H1 (cell line): ENCODE measurements at regions not wholly inside any gene's neighbourhood (a gene's known extent, or its start where the extent isn't known, plus 50 kb on each side); places are given as distances from the start of the nearest gene placed in this dataset.

Experiments used
- ASH2L ChIP-seq: fragments of 200-600, 300-600 bp; sonication (generic); IDR thresholded peaks from one replicate; pipeline ENCODE4 v1.7.1; 2017; ENCODE audit warnings: low read length
- KDM5A ChIP-seq: fragments of 200-600 bp; IDR thresholded peaks from 2 replicates; pipeline ENCODE4 v1.7.1; 2012; ENCODE audit warnings: mild to moderate bottlenecking, low read length, inconsistent platforms, mixed read lengths
- MAX ChIP-seq: IDR thresholded peaks from 2 replicates; pipeline ENCODE4 v1.6.1; 2012; ENCODE audit warnings: inconsistent platforms
- SRF ChIP-seq: IDR thresholded peaks from 2 replicates; pipeline ENCODE4 v1.6.1; 2011; ENCODE audit warnings: mild to moderate bottlenecking, low read depth, low read length, moderate library complexity

GRCh38 chr7:16051561-16052255 is 365.2 kb upstream of the MEOX2 start (continued):
- TF ChIP-seq KDM5A (no peak), MAX (no peak), SRF (no peak), ASH2L (no peak)
